BE2C (cell line): ENCODE measurements at regions not wholly inside any gene's neighbourhood (a gene's known extent, or its start where the extent isn't known, plus 50 kb on each side); places are given as distances from the start of the nearest gene placed in this dataset.

ENCODE experiments used
- DNase-seq: peaks from one replicate; pipeline ENCODE4 v3.0.0-alpha.2; 2020
- H3K27me3 ChIP-seq: fragments of 250-450 bp; sonication (Bioruptor Pico); 2 replicates; pipeline ENCODE4 v1.5.1; 2020; ENCODE audit warnings: mild to moderate bottlenecking
- H3K36me3 ChIP-seq: fragments of 250-450 bp; sonication (Bioruptor Pico); 2 replicates; pipeline ENCODE4 v1.5.1; 2020; ENCODE audit warnings: mild to moderate bottlenecking
- H3K4me1 ChIP-seq: fragments of 250-450 bp; sonication (Bioruptor Pico); 2 replicates; pipeline ENCODE4 v1.5.1; 2020
- H3K4me3 ChIP-seq: 2 replicates; pipeline ENCODE4 v1.5.1; 2011; ENCODE audit warnings: low read depth, low read length
- H3K9me3 ChIP-seq: fragments of 250-450 bp; sonication (Bioruptor Pico); 2 replicates; pipeline ENCODE4 v1.5.1; 2020
- CTCF ChIP-seq: IDR thresholded peaks from 2 replicates; pipeline ENCODE4 v1.5.1; 2012; ENCODE audit warnings: mild to moderate bottlenecking, low read depth, low read length

GRCh38 chr1:182279724-182280503 lies 111.7 kb downstream of the GLUL start:
- Histone ChIP-seq H3K36me3 (no peaks in the 10 kb centered on the region), H3K4me1 (no peaks in the 10 kb centered on the region), H3K4me3 (no peak overlapping the region), H3K27me3 (no peaks in the 10 kb centered on the region; the same call in 1 of the 2 replicates), H3K9me3 (no peaks in the 10 kb centered on the region)
- DNase-seq = no peak
- no peak for TF ChIP-seq CTCF

GRCh38 chr1:182279302-182279701 lies 112.3 kb downstream of the GLUL start:
- no peaks in the 10 kb centered on the region for H3K4me1 ChIP-seq
- no peak overlapping the region for H3K4me3 ChIP-seq
- no peak for TF ChIP-seq CTCF
- no peaks in the 10 kb centered on the region; the same call in 1 of the 2 replicates for H3K27me3 ChIP-seq
- no peaks in the 10 kb centered on the region for H3K9me3 ChIP-seq
- no peaks in the 10 kb centered on the region for H3K36me3 ChIP-seq
- no peak for DNase-seq

GRCh38 chr1:182278144-182279054 lies 113.2 kb downstream of the GLUL start:
- TF ChIP-seq CTCF = no peak
- Histone ChIP-seq H3K4me3 (no peak overlapping the region), H3K36me3 (no peaks in the 10 kb centered on the region), H3K4me1 (no peaks in the 10 kb centered on the region), H3K9me3 (no peaks in the 10 kb centered on the region), H3K27me3 (peaks cover 2% of the 10 kb centered on the region)
- DNase-seq = no peak

- DNase-seq = no peak
- Histone ChIP-seq H3K9me3 (no peaks in the 10 kb centered on the region), H3K36me3 (no peaks in the 10 kb centered on the region), H3K27me3 (peaks cover 4% of the 10 kb centered on the region; the same call in 1 of the 2 replicates), H3K4me3 (no peak overlapping the region), H3K4me1 (no peaks in the 10 kb centered on the region)
- no peak for TF ChIP-seq CTCF
These were observed 116.3 kb downstream of the GLUL start for GRCh38 chr1:182275271-182275670.

- DNase-seq = no peak
These were observed 117.0 kb downstream of the GLUL start for GRCh38 chr1:182274618-182275017.

More at GRCh38 chr1:182274618-182275017, 117.0 kb downstream of the GLUL start:
- no peak overlapping the region for H3K4me3 ChIP-seq
- H3K9me3 ChIP-seq = no peaks in the 10 kb centered on the region
- no peaks in the 10 kb centered on the region for H3K4me1 ChIP-seq
- TF ChIP-seq CTCF = no peak
- H3K36me3 ChIP-seq = no peaks in the 10 kb centered on the region
- H3K27me3 ChIP-seq = peaks cover 4% of the 10 kb centered on the region; the same call in 1 of the 2 replicates
